CD14-positive monocyte (primary cell): ENCODE measurements at regions not wholly inside any gene's neighbourhood (a gene's known extent, or its start where the extent isn't known, plus 50 kb on each side); places are given as distances from the start of the nearest gene placed in this dataset.

Experiments
- DNase-seq, 3 donors: peaks; one replicate each; pipeline ENCODE4 v3.0.0-alpha.2; 2011 to 2022
- H2AFZ ChIP-seq: 2 replicates; pipeline ENCODE4 v1.6.0; 2012; ENCODE audit warnings: mild to moderate bottlenecking, low read depth, low read length, inconsistent platforms; ENCODE audit not compliant: insufficient read depth, poor library complexity, severe bottlenecking
- H3K27ac ChIP-seq, 2 donors: 1 replicate in 1 of 2; 2 replicates in 1 of 2; pipeline ENCODE4 v1.5.1; 2012 to 2013; ENCODE audit warnings: low read length in 2 of 2, control low read depth in 1 of 2, inconsistent platforms in 1 of 2, low read depth in 1 of 2, mild to moderate bottlenecking in 1 of 2
- H3K27me3 ChIP-seq, 2 donors: one replicate each; pipeline versions ENCODE4 v1.6.0 to v1.6.1; 2011 to 2013; ENCODE audit warnings: low read length in 2 of 2; ENCODE audit not compliant: control insufficient read depth in 2 of 2, insufficient read depth in 2 of 2
- H3K36me3 ChIP-seq, 2 donors: replicated peaks in 1 of 2; 1 replicate in 1 of 2; 2 replicates in 1 of 2; pipeline versions ENCODE4 v1.5.1 to v1.6.1; 2012 to 2013; ENCODE audit warnings: low read length in 2 of 2, control low read depth in 1 of 2, inconsistent platforms in 1 of 2, mild to moderate bottlenecking in 1 of 2; ENCODE audit not compliant: insufficient read depth in 2 of 2, control insufficient read depth in 1 of 2
- H3K4me1 ChIP-seq, 2 donors: 1 replicate in 1 of 2; 2 replicates in 1 of 2; pipeline versions ENCODE4 v1.5.1 to v1.6.1; 2012 to 2013; ENCODE audit warnings: low read length in 2 of 2, control low read depth in 1 of 2, inconsistent platforms in 1 of 2, mild to moderate bottlenecking in 1 of 2, moderate library complexity in 1 of 2; ENCODE audit not compliant: insufficient read depth in 2 of 2, control insufficient read depth in 1 of 2
- H3K4me2 ChIP-seq: replicated peaks from 2 replicates; pipeline ENCODE3; 2012; ENCODE audit warnings: low read length, moderate library complexity, mild to moderate bottlenecking; ENCODE audit not compliant: poor library complexity, severe bottlenecking; ENCODE audit errors: extremely low read depth
- H3K4me3 ChIP-seq, 3 experiments: fragments of 200-600 bp in 1 of 3; sonication (generic) in 1 of 3; replicated peaks in 1 of 3; 1 replicate in 2 of 3; 2 replicates in 1 of 3; pipeline ENCODE4 v1.5.1; 2011 to 2013; ENCODE audit warnings: low read length in 3 of 3, mild to moderate bottlenecking in 3 of 3, control low read depth in 2 of 3, low read depth in 2 of 3, inconsistent platforms in 1 of 3, moderate library complexity in 1 of 3
- H3K79me2 ChIP-seq: 2 replicates; pipeline ENCODE4 v1.6.0; 2012; ENCODE audit warnings: mild to moderate bottlenecking, control low read depth, inconsistent platforms, low read length, moderate library complexity; ENCODE audit not compliant: insufficient read depth
- H3K9ac ChIP-seq: 2 replicates; pipeline ENCODE4 v1.6.0; 2017; ENCODE audit warnings: low read length, mild to moderate bottlenecking; ENCODE audit not compliant: insufficient read depth, poor library complexity, severe bottlenecking
- H3K9me3 ChIP-seq, 2 donors: replicated peaks in 1 of 2; 1 replicate in 1 of 2; 2 replicates in 1 of 2; pipeline versions ENCODE4 v1.5.1 to v1.6.1; 2012 to 2013; ENCODE audit warnings: low read length in 2 of 2, control low read depth in 1 of 2; ENCODE audit not compliant: control insufficient read depth in 1 of 2, insufficient read depth in 1 of 2
- H4K20me1 ChIP-seq: 2 replicates; pipeline ENCODE4 v1.6.0; 2012; ENCODE audit warnings: mild to moderate bottlenecking, low read length, control low read depth, moderate library complexity; ENCODE audit not compliant: insufficient read depth
- H3K27ac Mint-ChIP-seq, 7 donors: one replicate each; pipeline ENCODE4 v1.8.0; 2020; ENCODE audit warnings: mild to moderate bottlenecking in 7 of 7, mixed read lengths in 7 of 7, moderate library complexity in 6 of 7, inconsistent platforms in 2 of 7
- H3K27me3 Mint-ChIP-seq, 3 donors: one replicate each; pipeline ENCODE4 v1.8.0; 2021 to 2022; ENCODE audit warnings: low read depth in 3 of 3, mild to moderate bottlenecking in 3 of 3, mixed read lengths in 3 of 3, moderate library complexity in 3 of 3, inconsistent platforms in 1 of 3
- H3K36me3 Mint-ChIP-seq, 2 donors: one replicate each; pipeline ENCODE4 v1.8.0; 2020; ENCODE audit warnings: mixed read lengths in 2 of 2, inconsistent platforms in 1 of 2, mild to moderate bottlenecking in 1 of 2
- H3K4me1 Mint-ChIP-seq: one replicate; pipeline ENCODE4 v1.8.0; 2020; ENCODE audit warnings: mild to moderate bottlenecking, mixed read lengths
- H3K4me3 Mint-ChIP-seq, 2 donors: one replicate each; pipeline ENCODE4 v1.8.0; 2020; ENCODE audit warnings: mild to moderate bottlenecking in 2 of 2, mixed read lengths in 2 of 2, moderate library complexity in 1 of 2
- H3K9me3 Mint-ChIP-seq, 7 donors: one replicate each; pipeline ENCODE4 v1.8.0; 2020 to 2022; ENCODE audit warnings: mixed read lengths in 7 of 7, mild to moderate bottlenecking in 6 of 7, moderate library complexity in 6 of 7, inconsistent platforms in 2 of 7
- WGBS: methylation state at CpG from one replicate; pipeline ENCODE4 v1.1.5; 2013; ENCODE audit warnings: missing lambda C conversion rate; ENCODE audit not compliant: insufficient coverage; 5-methylcytosine and 5-hydroxymethylcytosine counted together
- intact Hi-C, 2 donors: fragments of 100-400 bp; cut with micrococcal nuclease; formaldehyde crosslinking; loops; one replicate each; pipeline versions ENCODE4 v1.15.0 to v1.15.1; 2023
- TF ChIP-seq, protein P1 (sequence below): fragments of 200-600 bp; IDR thresholded peaks from one replicate; pipeline ENCODE4 v1.8.0; 2022; ENCODE audit warnings: antibody characterized with exemption, mild to moderate bottlenecking

DNA sequence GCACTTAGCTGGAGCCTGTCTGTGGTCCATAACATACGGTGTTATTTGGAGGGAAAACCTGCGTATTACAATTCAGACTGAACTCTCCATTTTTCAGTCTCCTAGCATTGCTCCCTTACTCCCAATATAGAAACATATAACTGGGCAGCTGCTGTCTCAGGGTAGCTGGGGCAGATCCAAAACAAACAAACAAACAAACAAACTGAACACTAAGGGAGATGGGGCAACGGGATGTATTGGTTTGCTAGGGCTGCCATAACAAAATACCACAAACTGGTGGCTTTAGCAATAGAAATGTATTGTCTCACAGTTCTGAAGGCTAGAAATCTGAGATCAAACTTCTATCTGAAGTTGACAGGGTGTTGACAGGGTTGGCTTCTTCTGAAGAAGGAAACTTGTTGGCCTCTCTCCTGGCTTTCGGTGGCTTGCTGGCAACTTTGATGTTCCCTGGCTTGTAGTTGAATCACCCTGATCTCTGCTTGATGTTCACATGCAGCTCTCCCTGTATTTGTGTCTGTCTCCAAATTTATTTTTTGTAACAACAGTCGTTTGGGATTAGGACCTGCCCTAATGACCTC, 329.3 kb upstream of the ZNF804A start:
- no peaks in the 10 kb centered on the region for H3K79me2 ChIP-seq
- 95% methylated on average over 4 of the region's 5 CpGs for WGBS
- peaks cover 0 to 6% of the 10 kb centered on the region in 2 donors for H3K9me3 ChIP-seq
- no peak overlapping the region for H3K4me2 ChIP-seq
- peaks cover 0 to 8% (median 3%) of the 10 kb centered on the region in 7 donors for H3K9me3 Mint-ChIP-seq
- no peak overlapping the region for H3K4me3 Mint-ChIP-seq
- H3K36me3 Mint-ChIP-seq: no peaks in the 10 kb centered on the region
- no peaks in the 10 kb centered on the region for H3K27me3 ChIP-seq
- no peak for DNase-seq
- H3K27me3 Mint-ChIP-seq: no peaks in the 10 kb centered on the region
- no peak overlapping the region for H3K4me3 ChIP-seq
- TF ChIP-seq, protein P1, sequence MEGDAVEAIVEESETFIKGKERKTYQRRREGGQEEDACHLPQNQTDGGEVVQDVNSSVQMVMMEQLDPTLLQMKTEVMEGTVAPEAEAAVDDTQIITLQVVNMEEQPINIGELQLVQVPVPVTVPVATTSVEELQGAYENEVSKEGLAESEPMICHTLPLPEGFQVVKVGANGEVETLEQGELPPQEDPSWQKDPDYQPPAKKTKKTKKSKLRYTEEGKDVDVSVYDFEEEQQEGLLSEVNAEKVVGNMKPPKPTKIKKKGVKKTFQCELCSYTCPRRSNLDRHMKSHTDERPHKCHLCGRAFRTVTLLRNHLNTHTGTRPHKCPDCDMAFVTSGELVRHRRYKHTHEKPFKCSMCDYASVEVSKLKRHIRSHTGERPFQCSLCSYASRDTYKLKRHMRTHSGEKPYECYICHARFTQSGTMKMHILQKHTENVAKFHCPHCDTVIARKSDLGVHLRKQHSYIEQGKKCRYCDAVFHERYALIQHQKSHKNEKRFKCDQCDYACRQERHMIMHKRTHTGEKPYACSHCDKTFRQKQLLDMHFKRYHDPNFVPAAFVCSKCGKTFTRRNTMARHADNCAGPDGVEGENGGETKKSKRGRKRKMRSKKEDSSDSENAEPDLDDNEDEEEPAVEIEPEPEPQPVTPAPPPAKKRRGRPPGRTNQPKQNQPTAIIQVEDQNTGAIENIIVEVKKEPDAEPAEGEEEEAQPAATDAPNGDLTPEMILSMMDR: no peak
- no peak overlapping the region for H3K9ac ChIP-seq
- H2AFZ ChIP-seq: no peak overlapping the region
- H3K4me1 Mint-ChIP-seq: no peaks in the 10 kb centered on the region
- no peaks in the 10 kb centered on the region for H3K36me3 ChIP-seq
- H4K20me1 ChIP-seq: no peaks in the 10 kb centered on the region
- no peaks in the 10 kb centered on the region for H3K4me1 ChIP-seq
- H3K27ac ChIP-seq: no peak overlapping the region
- no peak overlapping the region for H3K27ac Mint-ChIP-seq
- intact Hi-C loops: no loop called here

DNA sequence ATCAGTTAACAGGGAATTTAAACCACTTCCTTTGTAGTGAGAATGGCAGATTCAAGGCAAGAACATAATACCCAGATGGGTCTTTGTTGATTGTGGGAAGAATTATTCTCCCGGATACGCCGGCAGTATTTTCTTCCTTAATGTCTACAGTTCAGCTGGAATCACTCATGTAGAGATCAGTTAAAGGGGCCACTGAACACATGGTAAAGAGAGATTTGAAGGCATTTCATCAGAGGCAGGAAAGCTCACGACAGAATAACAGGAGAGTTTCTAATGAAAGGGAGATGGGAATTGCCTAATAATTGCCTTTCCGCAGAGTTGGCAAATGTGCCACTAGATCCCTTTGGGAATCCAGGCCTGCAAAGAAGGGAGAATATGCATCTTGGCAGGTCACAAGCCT, 327.7 kb upstream of the ZNF804A start:
- no peaks in the 10 kb centered on the region for H3K4me1 Mint-ChIP-seq
- H3K36me3 Mint-ChIP-seq: no peaks in the 10 kb centered on the region
- H3K9ac ChIP-seq: no peak overlapping the region
- no peaks in the 10 kb centered on the region for H3K27me3 ChIP-seq
- no peak overlapping the region for H3K27ac ChIP-seq
- no peaks in the 10 kb centered on the region for H3K4me1 ChIP-seq
- H2AFZ ChIP-seq: no peak overlapping the region
- H3K79me2 ChIP-seq: no peaks in the 10 kb centered on the region
- no peak for DNase-seq
- H4K20me1 ChIP-seq: no peaks in the 10 kb centered on the region
- H3K36me3 ChIP-seq: no peaks in the 10 kb centered on the region
- H3K9me3 ChIP-seq: peaks cover 0 to 6% of the 10 kb centered on the region in 2 donors
- peaks cover 0 to 8% (median 3%) of the 10 kb centered on the region in 7 donors for H3K9me3 Mint-ChIP-seq
- no peak overlapping the region for H3K4me3 ChIP-seq
- no peak overlapping the region for H3K27ac Mint-ChIP-seq
- no peaks in the 10 kb centered on the region for H3K27me3 Mint-ChIP-seq
- intact Hi-C loops: no loop called here
- WGBS: 83% methylated on average over 1 of the region's 5 CpGs
- H3K4me3 Mint-ChIP-seq: no peak overlapping the region
- TF ChIP-seq, protein P1: no peak
- H3K4me2 ChIP-seq: no peak overlapping the region
